ENCODE measurements at regions not wholly inside any gene's neighbourhood (a gene's known extent, or its start where the extent isn't known, plus 50 kb on each side); places are given as distances from the start of the nearest gene placed in this dataset.

DNA sequence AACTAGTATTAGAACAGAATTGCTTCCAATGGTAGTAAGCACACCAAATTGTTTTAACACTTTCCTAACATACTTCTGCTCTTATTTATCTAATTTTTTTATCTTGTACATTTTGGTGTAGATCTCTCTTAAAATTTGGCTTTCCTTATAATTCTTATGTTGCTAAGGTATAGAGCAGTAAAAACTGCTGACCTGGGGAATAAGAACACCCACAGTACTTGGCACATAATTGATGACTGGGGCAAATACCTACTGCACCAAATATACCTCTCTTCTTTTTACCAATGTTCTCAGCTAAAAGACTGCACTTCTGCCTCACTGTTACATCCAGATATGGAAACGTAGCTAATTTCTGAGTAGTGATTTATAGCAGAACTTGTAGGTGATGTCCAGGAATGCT is 642.2 kb downstream of the LIG4 start:
- no peak for DNase-seq (ENCODE audit: low spot score)

DNA sequence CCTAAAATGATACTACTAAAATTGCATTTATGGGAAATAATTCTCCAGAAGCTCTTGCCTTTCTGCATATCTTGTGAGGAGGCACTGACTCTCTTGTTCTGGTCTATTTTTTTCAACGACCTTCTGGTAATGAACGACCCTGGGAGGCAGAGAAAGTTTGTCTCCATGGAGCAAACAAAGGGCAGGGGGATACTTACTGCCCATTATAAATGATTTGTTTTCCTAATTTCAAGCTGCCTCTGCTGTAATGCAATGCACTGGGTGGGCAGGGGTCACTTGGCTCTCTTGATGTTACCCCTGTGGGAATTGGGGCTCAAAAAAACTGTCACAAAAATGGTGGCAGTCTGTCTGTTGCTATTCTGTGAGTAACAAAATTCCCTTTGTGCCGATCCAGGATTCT is 643.2 kb downstream of the LIG4 start:
- DNase-seq (ENCODE audit: low spot score) = no peak

DNA sequence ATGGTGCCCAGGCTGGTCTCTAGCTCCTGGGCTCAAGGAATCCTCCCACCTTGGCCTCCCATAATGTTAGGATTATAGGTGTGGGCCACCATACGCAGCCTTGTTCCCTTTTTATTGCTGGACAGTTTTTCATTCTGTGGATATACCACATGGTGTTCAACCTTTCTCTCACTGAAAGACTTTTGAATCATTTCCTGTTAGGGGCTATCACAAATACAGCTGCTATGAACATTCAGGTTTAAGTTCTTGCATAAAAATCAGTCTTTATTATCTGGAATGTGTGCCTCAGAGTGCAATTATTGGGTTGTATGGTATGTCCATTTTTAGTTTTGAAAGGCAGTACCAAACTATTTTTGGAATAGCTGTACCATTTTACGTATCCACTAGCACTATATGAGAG is 647.2 kb downstream of the LIG4 start:
- no peak for DNase-seq (ENCODE audit: low spot score)

DNA sequence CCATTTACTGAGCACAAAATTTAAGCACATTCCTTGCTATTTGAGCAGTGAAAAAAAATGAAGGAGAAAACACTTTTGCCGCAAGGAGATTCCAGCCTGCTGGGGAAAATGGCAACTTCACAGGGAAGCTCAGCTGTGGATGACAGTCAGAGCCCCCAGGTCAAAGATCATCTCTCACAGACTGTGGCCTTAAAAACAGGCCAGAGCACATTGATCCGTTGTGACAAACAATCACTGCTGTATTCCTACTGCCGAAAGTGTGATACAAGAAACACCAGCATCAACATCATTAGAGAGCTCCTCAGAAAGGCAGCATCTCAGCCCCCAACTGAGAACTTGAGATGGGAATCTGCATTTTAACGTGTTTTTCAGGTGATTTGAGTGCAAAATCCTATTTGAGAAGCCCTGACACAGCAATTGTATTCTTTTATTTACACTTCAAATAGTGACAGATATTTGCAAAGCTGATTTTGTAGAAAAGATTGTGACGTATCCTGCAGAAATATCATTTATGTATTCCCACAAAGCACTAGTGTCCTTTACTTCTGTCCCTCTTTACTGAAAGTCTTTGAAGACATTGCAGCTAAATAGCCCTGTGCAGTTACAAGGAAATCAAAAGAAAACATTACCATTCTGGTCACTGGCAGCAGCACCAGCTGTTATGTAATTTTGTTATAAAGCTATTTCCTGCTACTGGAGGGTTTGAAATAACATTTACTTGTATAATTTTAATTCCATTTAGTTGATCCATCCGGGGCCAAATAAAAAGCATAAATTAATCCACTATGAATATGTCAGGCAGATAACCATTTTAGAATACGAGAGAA is 652.0 kb downstream of the LIG4 start:
- no peak for DNase-seq (ENCODE audit: low spot score)

DNA sequence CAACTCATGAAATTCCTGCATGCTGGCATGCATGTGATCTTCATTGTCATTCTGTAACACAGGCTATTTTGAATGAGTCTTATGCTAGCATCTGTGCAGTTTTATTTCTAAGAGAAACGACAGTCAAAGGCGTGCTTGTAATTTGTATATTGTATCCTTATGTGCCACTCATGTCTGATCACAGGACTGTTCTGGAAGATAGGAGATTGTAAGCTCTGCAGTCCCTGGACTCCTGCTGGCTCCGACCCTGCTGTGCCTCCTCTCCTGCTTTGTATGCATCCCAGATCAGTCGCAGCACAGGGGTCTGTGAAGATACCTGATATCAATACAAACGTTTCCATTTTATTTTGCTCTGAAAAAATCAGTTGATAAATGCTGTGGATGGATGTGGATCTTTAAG is 653.1 kb downstream of the LIG4 start:
- no peak for DNase-seq (ENCODE audit: low spot score)

DNA sequence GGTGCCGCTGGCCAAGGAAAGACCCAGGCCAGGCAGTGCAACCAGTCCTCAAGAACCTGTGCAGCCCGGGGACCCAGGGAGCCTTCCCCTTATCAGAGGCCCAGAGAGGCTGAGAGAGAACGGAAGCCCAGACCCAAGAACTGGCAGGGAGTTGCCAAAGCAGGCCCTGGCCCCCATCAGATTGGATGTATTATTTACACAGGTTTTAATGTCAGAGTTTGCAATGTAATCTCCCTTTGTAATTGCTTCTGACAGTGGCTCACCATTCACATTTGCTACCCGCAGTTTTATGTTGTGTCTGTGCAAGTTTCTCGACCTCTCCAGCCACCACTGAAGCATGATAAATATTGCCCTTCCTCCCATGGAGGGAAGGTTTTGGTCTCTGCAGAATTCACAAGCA is 660.9 kb downstream of the LIG4 start:
- no peak for DNase-seq (ENCODE audit: low spot score)

DNA sequence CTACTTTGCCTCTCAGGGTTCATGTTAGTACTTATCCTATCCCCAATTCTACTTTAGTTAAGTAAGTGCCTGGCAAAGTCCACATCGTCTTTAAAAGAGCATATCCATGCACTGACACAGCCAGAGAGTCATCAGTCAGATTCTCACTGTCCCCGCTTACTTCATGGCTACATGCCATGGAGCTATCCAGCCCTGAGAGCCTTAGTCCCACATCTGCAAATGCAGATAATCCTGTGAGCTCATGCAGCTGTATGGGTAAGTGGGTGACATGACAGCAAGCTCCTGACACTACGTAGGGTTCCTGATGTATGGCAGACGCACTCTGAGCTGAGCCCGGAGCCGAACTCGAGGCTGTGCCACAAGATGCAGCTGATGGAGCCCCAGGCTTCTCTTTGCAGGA is 661.5 kb downstream of the LIG4 start:
- no peak for DNase-seq (ENCODE audit: low spot score)

DNA sequence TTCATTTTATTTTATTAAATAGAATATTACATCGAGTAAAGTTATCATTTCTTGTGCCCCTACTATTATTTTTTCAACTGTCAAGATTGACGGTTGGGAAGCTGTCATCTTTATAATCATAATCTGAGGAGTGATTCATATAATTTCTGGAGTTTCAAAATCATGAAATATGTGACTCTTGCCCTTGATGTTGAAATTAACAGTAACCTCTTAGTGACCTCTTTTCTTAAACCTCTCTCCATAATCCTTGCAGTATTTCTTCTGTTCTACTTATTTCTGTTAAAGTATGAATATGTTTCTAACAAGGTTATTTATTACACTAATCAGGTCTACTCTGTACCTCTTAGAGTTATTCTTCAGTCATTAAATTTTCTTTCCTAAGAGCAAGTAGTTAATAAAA is 663.8 kb downstream of the LIG4 start:
- no peak for DNase-seq (ENCODE audit: low spot score)

DNA sequence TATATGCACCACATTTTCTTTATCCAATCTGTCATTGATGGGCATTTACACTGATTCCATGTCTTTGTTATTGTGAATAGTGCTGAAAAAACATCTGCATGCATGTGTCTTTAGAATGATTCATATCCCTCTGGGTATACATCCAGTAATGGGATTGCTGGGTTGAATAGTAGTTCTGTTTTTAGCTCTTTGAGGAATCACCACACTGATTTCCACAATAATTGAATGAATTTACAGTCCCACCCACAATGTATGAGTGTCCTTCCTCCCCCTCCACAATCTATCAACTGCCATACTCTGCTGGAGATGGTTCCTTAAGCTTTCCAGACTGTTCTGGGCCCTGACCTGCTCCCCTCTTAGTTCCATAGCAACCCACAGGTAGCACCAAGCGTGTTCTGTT is 667.0 kb downstream of the LIG4 start:
- no peak for DNase-seq (ENCODE audit: low spot score)

DNA sequence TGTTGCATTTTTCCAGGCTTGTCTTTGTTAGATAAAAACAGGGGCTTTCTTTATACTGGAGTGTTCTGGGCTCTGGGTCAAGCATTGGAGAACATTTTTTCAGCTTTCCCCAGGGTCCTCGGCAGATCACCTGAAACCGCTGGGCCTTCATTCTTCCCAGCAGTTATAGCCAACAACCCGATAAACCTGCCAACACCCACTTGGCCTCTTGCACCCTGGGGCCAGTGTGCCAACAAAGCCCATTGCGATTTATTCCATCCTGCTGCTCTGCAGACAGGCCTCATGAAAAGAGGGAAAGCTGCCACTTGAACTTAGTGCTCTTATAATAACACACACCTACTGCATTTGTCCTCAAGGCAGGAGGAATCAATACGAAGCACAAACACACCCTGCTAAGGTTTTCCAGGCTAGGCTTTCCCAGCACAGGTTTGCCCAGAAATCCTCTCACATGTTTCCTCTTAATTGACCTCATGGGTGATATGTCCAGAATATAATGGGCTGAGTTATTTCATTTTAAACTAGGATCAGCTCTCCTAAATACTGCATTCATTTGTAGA is 669.3 kb downstream of the LIG4 start:
- no peak for DNase-seq (ENCODE audit: low spot score)

DNA sequence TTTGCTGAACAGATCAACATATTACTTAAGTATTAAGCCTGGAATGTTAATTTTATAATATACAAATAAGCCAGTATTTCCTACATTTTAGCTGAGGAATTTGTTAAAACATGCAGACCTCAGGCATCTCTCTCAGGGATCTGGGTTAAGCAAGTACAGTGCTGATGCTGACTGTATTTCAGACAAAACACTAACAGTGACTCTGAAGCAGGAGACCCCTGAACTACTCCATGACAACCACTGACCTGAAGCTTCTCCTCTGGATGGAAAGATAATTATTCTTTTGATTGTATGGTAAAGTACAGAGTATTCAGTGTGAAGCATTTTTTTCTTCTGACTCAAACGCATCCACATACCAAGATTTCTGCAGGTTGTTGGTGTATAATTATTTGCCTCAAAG is 680.8 kb downstream of the LIG4 start:
- DNase-seq (ENCODE audit: low spot score) = no peak

DNA sequence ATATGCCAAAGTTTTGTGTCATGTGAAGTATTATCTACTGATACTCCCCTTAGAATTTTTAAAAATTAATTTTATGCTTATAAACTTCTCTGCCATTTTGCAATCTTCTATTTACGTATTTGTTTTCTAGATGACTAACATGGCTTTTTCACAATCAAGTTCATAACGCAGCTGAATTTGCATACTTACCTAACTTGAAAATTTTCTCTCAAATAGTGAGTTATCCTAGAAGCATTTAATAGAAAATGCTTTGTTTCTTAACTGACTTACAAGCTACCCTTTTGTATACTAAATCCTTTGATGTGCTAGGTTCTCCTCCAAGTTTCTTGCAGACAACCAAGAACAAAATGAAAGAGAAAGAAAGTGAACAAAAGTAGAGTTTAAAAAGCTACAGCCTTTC is 683.5 kb downstream of the LIG4 start:
- DNase-seq (ENCODE audit: low spot score) = no peak

DNA sequence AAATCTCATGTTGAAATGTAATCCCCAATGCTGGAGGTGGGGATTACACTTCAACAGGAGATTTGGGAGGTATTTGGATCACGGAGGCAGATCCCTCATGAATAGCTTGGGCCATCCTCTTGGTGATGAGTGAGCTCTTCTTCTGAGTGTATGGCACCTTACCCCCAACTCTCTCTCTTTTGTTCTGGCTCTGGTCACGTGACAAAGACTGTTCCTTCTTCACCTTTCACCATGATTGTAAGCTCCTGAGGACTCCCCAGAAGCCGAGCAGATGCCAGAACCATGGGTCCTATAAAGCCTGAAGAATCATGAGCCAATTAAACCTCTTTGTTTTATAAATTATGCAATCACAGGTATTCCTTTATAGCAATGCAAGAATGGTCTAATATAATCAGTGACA is 684.2 kb downstream of the LIG4 start:
- DNase-seq (ENCODE audit: low spot score) = no peak

DNA sequence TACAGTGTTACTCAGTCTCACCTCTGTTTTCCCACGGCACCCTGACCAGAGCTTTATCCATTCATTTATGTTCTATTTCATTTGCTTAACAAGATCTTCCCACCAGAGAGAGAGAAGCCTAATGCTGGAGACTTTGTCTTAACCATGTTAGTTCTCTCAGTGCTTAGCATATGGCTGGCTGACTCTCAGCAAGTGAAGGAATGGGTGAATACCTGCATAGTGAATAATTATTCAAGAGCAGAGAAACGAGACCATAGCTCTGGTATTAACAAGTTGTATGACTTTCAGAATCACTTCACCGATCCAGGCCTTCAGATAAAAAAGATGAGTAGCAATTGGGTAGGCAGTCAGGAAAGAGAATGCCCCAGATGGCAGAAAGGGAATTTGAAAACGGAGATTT is 686.3 kb downstream of the LIG4 start:
- DNase-seq (ENCODE audit: low spot score) = no peak

DNA sequence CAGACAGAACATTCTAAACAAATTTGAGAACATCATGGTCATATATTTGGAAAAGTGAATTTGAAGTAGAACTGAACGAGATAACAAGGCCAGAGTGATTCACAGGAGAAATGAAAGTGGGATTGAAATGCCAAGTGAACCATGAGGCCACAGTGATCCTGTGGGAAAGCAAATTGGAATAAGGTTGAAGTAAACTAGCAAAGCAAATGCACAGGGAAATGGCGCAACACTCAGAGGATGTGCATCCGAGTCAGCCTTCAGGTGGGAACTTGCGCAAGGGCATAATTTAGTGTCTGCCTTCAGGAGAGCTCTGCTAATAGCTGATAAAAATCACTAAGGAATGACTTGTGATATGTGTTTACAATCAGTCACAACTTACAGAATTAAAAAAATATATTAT is 696.6 kb downstream of the LIG4 start:
- no peak for DNase-seq (ENCODE audit: low spot score)

DNA sequence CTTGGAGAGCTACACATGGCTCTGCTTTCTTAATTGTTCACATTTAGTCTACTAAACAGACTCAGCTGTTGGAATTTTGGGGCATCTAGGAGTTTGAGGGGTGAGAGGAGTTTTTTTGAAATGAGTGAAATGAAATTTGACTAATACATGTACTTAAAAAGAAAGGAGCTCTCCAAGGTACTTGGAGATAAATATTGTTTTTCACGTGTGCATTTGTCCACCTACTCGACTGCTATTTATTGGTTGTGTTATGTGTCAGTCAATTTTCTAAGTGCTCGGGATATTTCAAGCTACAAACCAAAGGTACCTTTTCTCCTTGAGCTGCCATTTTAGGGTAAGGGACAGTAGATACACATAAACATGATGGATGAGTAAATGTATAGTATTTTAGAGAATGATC is 697.0 kb downstream of the LIG4 start:
- no peak for DNase-seq (ENCODE audit: low spot score)

DNA sequence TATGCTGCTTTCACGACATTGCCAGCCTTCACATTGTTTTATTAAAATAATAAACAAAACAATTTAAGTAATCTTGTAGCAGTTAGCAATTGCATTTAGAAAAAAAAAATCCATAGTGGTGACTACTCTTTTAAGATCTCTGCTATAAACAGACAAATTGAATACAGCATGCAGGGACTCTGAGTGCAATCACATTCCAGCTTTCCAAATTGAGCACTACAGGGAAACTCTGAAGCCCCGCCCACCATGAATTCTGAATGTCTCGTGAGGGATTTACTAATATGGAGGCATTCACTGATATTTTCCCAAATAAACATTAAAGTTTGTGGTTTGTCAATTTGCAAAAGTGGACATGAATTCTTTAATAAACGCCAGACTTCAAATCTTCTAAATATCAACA is 698.8 kb downstream of the LIG4 start:
- no peak for DNase-seq (ENCODE audit: low spot score)

DNA sequence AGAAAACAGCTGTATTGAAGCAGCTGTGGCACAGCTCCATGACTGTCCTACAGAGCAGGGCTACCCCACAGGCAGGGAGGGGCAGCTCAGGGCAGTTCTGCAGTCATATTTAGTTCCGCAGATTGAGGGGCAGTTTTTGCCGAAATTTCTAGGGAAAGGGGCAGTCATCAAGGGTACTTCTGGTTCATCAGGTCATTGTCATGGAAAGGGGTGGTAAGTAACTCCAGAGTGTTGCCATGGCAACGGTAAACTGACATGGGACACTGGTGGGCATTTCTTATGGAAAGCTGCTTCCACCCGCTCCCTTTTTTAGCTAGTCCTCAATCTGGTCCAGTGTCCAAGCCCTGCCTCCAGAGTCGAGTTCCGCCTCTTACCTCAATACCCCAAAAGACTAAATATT is 702.8 kb downstream of the LIG4 start:
- DNase-seq (ENCODE audit: low spot score) = no peak

DNA sequence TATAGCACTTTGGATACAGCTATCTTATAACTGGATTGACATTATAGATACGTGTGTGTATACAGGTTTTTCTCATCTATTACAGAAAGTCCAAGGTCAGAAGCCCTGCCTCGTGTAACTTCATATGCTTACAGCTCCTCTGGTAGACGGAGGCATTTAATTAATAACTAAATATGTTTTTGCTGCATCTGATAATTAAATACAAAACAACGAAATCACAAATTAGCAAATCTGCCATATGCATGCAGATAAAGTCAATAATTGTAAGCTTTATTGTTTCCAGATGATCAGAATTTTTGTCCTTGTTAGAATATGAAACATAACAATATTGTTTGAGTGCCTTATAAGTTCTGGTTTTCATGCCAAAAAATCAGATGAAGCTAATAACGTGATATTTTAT is 717.7 kb downstream of the LIG4 start:
- no peak for DNase-seq (ENCODE audit: low spot score)

DNA sequence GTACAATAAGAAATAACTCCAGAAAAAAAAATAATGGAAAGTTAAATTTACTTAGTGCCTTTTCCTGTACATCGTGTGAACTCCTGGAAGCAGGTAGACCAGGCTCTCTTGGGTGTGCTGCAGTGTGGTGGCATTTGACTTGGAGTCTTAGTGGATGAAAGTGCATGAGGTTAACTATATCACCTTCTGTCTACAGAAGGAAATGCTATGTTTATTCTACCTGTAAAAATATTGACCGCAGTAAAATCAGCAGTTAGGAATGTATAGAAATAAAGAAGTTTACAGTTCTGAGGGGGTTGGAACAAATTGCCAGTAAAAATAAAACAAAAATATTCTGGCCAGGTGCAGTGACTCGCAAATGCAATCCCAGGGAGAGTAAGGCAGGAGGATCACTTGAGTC is 722.1 kb downstream of the LIG4 start:
- DNase-seq (ENCODE audit: low spot score) = no peak

DNA sequence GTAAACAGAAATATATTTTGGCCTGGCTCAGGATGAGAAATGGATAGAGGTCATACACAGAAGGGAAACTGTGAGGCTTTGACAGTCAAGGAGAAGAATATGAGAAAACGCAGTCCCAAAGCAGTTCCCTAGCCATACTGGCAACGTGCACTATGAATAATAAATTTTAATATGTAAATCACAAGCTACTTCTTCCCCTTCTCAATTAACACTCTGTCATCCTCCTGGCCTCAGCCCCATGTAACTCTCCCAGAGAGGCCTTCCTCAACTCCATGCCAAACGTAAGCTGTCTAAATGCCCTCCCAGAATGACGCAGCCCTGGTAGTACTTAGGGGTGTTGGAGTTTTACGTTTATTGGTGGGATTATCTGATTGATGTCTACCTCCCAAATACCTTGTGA is 732.6 kb downstream of the LIG4 start:
- DNase-seq (ENCODE audit: low spot score) = no peak

DNA sequence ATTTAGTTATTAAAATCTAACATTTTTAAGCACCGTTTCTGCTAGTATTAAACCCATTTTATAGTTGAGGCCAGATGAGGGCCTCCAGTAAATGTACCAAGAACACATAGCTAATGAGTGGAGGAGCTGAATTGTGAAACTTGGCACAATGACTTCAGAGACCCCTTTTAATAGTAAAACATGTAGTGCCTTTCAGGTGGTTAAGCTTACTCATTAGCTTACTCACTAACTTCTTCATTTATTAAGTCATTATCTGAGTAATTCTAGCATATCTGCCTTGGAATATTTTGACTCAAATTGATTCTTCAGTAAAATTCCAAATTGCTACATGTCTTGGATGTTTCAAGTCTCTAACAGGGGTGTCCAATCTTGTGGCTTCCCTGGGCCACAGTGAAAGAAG is 735.2 kb downstream of the LIG4 start:
- DNase-seq (ENCODE audit: low spot score) = no peak

DNA sequence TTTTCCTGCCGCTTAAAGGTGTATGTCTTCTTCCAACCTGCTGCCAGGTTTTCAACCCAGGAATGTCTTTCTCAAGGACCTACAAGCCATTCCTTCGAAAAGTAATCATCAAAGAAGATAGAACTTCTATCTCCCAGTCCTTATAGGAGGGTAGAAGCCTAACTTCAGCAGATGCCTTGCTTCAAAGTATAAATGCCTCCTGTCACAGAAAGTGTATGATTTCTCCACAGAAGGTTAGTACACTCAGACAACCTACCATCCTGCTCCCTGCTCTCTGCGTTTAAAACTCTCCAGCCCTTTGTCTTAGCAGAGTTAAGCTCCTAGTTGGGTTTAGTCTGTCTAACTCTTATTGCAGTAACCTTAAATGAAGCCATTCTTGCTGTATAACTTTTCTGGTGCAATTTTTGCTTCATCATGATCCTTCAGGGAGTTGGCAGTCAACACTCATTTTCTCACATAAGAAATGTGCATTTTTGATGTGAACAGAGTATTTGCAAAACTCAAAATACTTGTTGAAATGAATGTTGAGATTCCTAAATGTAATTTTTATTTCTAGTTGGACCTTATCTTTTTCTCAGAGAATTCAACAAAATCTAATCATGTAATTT is 737.5 kb downstream of the LIG4 start:
- no peak for DNase-seq (ENCODE audit: low spot score)

All from Ammon's horn (tissue), 1 donor.